Superior temporal gyrus (tissue), 1 donor: ENCODE measurements at regions not wholly inside any gene's neighbourhood (a gene's known extent, or its start where the extent isn't known, plus 50 kb on each side); places are given as distances from the start of the nearest gene placed in this dataset.
A peak's percentile ranks its signal among the peaks of the same experiment; 100 is the strongest.
"Not testable (repeated sequence)": the region's sequence is repeated elsewhere in the genome, so short reads cannot be mapped to it uniquely, and the experiment has no call there.

Source experiments
- DNase-seq: peaks from one replicate; pipeline ENCODE4 v3.0.0-alpha.2; 2016; ENCODE audit errors: extremely low spot score

DNA sequence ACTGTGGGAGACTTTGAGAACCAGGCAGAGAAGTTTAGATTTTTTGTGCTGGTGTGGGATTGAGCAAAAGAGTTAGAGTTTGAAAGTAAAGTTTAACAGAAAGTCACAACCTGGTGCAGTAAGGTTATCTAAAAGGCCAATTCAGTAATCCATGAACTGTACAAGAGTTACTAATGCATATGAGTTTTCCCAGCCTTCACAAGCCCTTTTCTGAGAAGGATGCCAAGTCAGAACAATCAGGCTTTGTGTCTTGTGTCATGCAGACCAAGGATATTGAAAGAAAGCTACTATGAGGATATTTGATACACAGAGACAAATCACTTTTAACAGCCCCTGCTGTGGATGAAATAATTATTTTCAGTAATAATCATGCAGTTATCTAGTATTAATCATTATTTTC is 68.8 kb upstream of the MYO3A start:
- no peak for DNase-seq

DNA sequence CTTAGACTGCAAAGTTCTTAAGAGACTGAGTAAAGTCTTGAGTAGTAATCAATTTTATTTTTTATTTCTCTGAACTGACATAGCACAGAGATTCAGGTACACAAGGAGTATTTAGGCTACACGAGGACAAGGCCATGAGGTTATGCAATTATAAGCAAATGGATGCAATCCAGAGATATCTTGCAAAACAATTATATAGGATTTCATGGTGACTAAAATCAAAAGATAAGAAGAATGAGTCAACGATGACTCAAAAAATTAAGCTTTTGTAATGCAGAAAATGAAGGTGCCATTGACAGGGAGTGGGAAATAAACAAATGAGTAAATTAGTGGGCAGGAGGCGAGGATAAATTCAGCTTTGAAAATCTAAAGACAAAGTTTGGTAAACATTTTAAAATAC is 66.7 kb upstream of the MYO3A start:
- DNase-seq: no peak

DNA sequence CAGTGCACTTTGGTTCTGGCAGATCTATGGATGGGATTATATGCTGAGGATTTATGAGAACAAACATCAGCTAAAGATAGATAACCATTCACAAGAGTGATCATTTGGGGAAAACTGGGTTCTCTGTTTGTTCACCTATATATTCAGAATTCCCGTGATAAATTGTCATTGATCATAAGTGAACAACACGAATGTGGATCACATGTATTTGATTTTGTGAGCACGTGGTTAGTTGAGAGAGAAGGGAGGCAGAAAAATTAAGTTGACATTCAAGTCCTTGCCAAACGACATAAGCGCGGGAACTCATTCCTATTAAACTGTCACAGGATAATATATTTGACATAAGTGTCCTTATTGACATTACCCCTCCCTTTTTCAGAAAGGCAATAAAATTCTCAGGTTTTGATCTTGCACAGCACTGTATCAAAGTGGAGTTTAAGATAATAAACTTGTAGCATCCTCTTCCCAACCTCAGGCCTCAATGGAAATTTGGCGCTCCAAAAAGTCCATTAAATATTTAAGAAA is 64.9 kb upstream of the MYO3A start:
- DNase-seq: no peak

DNA sequence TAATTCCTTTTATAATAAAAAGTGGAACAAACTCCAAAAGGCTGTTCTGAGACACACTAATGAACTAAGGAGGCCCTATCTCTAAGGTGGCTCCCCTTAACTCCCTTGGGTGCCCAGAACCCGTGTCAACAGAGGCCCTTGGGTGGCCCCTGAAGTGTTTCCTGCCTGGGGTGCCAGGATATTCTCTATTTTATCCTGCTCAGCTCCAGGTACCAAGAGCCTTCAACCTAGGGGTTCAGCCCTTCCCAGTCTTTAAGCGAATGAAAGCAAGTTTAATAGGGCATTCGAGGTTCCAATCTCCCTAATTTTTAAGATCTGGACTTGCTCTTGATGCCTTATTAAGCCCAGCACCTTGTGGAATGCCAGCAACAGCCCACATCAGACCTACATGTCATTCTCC is 64.4 kb upstream of the MYO3A start:
- no peak for DNase-seq

DNA sequence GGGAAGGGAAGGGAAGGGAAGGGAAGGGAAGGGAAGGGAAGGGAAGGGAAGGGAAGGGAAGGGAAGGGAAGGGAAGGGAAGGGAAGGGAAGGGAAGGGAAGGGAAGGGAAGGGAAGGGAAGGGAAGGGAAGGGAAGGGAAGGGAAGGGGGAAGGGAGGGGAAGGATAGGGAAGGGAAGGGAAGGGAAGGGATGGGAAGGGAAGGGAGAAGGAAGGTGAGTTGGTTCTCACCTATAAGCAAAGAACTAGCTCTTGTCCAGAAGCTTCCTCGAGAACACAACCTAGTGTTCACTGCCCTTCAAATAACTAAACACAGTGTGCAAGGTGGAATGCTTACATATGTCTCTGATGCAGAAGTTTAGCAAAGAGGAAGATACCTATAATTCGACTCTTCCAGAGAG is 59.6 kb upstream of the MYO3A start:
- DNase-seq: not testable (repeated sequence)

DNA sequence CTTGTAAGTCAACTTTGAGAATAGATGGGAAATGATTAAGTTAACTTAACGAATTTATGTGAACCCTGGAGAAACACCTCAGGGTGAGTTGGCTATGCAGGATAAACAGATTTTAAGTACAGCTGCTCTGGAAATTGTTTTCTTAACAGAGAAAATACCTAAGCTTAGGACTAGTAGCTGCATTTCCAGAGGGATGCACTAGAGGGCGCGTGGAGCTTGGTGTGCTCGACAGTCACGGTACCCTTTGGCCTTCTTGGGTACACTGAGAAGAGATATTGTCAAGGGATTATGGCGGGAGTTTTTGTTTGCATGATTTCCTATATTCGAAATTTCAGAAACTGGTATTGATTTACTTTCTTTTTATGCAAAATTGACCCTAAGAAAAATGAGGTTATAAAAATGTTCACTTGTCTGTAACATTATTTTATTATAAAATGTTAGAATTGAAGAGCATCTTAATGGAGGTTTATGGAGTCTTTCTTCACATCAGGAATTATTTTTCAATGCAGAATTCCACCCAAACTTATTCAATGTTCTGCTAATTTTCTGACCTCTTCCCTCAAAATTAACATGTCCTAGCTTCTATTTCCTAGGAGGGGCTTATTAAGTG is 58.4 kb upstream of the MYO3A start:
- peak; percentile 92 for DNase-seq

DNA sequence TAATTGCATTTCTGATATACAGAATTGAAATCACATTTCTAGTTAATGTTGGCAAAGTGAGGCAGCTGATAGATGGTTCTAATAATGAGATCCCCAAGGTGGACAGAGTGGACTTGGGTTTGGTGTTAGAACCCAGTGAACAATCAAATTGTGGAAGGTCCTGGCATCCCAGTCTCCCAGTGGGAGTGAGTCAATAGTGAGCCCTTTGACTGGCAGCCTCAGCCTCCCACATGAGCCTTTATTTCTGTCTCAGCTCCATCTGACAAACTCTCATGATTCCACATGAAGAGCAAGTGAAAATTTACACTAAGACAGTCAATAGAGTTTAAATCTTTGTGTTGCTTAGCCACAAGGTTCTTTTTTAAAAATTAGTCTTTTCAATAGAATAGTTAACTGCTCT is 56.7 kb upstream of the MYO3A start:
- DNase-seq: no peak
